ENCODE measurements at regions not wholly inside any gene's neighbourhood (a gene's known extent, or its start where the extent isn't known, plus 50 kb on each side); places are given as distances from the start of the nearest gene placed in this dataset.

GRCh38 chr4:116877069-116877468 is 208.3 kb downstream of the TRAM1L1 start:
- TF ChIP-seq, protein P1, sequence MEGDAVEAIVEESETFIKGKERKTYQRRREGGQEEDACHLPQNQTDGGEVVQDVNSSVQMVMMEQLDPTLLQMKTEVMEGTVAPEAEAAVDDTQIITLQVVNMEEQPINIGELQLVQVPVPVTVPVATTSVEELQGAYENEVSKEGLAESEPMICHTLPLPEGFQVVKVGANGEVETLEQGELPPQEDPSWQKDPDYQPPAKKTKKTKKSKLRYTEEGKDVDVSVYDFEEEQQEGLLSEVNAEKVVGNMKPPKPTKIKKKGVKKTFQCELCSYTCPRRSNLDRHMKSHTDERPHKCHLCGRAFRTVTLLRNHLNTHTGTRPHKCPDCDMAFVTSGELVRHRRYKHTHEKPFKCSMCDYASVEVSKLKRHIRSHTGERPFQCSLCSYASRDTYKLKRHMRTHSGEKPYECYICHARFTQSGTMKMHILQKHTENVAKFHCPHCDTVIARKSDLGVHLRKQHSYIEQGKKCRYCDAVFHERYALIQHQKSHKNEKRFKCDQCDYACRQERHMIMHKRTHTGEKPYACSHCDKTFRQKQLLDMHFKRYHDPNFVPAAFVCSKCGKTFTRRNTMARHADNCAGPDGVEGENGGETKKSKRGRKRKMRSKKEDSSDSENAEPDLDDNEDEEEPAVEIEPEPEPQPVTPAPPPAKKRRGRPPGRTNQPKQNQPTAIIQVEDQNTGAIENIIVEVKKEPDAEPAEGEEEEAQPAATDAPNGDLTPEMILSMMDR (IDR thresholded peaks at IDR 0.05; ENCODE audit: low read depth, low read length): no peak
- no peak for DNase-seq (ENCODE audit: extremely low read depth, low read depth)

- TF ChIP-seq, protein P1 (IDR thresholded peaks at IDR 0.05; ENCODE audit: low read depth, low read length): no peak
- DNase-seq (ENCODE audit: extremely low read depth, low read depth): no peak
Measured at GRCh38 chr4:116872941-116873340, 212.4 kb downstream of the TRAM1L1 start.

GRCh38 chr4:116872308-116872707 is 213.1 kb downstream of the TRAM1L1 start:
- no peak for DNase-seq (ENCODE audit: extremely low read depth, low read depth)
- TF ChIP-seq, protein P1 (IDR thresholded peaks at IDR 0.05; ENCODE audit: low read depth, low read length): no peak

DNA sequence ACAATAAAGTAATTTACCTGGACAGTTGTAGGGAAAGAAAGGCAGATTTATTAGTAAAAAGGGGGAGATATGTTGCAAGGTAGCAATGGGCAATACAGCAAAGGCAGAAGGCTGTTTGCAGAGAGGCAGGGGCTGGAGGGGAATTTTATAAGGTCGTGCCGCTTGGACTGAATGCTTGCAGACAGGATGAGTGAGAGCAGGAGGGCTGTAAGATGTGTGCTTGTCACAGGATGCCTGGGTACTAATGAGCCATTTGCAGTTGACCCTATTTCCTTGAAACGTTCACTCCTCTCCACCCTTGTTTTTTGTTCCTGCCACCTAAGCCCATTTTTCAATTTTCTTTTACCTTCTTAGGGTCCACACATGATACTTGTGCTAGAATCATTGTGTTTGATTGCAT is 214.7 kb downstream of the TRAM1L1 start:
- TF ChIP-seq, protein P1 (IDR thresholded peaks at IDR 0.05; ENCODE audit: low read depth, low read length): no peak
- no peak for DNase-seq (ENCODE audit: extremely low read depth, low read depth)

GRCh38 chr4:116866106-116866505 is 219.3 kb downstream of the TRAM1L1 start:
- TF ChIP-seq, protein P1 (IDR thresholded peaks at IDR 0.05; ENCODE audit: low read depth, low read length): no peak
- no peak for DNase-seq (ENCODE audit: extremely low read depth, low read depth)

DNA sequence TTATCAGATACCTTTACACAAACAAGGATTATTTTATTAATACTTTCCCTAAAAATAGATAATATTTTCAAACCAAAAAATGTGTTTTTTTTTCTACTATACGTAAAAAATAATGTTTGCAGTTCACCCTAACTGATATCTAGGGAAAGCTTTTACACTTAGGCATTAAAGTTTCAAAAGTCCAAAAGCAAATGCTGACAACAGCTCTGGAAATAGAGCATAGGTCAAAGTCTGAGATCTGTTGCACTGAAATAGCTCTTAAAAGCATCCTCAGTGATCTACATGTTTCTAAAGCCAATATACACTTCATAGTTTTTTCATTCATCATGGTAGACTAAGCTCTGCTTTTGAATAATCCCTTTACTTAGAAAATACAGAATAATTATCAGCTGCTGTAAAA is 222.8 kb downstream of the TRAM1L1 start:
- TF ChIP-seq, protein P1 (IDR thresholded peaks at IDR 0.05; ENCODE audit: low read depth, low read length): no peak

GRCh38 chr4:116860891-116861290 is 224.5 kb downstream of the TRAM1L1 start:
- DNase-seq (ENCODE audit: extremely low read depth, low read depth): no peak
- TF ChIP-seq, protein P1 (IDR thresholded peaks at IDR 0.05; ENCODE audit: low read depth, low read length): no peak

More for the DNA sequence above, 222.8 kb downstream of the TRAM1L1 start:
- DNase-seq (ENCODE audit: extremely low read depth, low read depth): no peak
